HL-60/S4 treated with retinoic acid at 250 ng/mL for 4 days and 3 days (cell line): ENCODE measurements at regions not wholly inside any gene's neighbourhood (a gene's known extent, or its start where the extent isn't known, plus 50 kb on each side); places are given as distances from the start of the nearest gene placed in this dataset.

ENCODE experiments used
- in situ Hi-C: fragments of 300-500 bp; cut with MboI; formaldehyde crosslinking; loops from 2 replicates; pipeline ENCODE4 v1.7.0; 2022; ENCODE audit warnings: low sequenced_read_pairs

DNA sequence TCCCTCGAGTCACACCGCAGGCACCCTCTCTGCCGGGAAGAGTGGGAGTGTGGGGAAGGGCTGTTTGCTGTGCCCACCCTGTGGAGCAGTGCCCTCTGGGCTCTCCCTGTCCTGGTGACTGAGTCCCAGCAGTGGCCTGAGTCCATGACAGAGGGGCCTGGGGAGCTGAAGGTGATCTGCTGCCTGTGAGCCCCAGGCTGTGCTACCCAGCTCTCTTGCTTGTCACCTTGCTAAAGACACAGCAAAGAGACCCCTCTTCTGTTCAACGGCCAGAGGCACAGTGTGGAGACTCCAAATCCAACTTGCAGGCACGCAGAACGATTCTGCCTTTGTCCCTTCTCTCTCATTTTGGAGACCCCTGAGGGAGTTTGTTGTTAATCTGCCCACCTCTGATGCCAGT, 232.6 kb downstream of the OPA1 start:
- in situ Hi-C loops = no loop called here

DNA sequence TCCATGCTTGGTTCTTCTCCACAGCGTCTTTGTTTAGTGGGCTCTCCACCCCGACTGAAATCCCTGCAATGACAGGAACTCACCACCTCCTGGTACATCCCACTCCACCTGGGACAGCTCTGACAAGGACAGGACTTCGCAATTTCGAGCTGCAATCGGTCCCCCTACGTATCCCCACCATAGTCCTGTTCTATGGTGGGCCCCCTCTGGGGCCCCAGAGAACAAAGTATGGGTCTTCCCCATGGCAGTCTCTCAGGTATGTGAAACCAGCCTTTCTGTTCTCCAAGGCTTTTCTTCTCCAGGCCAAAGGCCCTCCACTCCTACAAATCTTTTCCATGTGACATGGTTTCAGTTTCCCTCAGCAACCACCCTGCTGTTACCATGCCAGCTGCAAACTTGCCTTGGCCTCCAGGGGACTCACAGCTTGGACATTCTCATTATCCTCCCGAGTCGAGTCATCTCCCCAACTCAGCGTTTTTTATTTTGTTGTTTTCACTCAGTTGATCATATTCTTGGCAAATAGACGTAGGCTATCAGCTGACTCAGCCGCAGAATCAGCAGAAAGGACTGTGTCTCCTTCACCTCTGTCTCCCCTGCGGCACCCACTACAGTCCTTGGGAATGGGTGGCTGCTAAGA, 233.3 kb downstream of the OPA1 start:
- in situ Hi-C loops = no loop called here

DNA sequence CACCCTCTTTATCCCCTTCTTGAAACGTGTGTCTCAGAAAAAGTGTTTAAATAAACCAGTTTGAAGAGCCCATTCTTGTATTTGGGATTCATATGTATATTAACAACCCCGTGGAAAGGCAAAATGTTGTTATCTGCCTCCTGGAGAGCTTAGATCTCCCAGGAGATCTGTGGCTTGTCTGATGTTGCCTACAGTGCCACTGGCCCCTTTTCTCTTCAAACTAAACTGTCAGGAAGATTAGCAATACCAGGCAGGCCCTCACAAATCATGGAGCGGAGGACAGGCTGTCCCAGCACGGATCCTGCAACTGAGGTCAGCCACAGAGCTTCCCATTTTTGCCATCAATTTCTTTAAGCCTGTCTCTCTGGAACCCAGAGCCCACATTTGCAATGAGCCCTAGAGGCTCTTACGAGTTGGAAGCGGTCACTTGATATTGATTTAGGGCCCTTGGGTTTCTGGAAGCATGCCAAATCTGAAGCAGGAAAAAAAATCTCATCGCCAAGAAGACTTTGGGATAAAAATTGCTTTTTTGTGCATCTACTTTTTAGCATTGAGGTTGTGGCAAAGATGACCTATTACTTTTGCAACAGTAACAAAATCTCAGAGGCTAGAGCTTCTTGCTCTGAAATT, 234.1 kb downstream of the OPA1 start:
- in situ Hi-C loops = no loop called here

DNA sequence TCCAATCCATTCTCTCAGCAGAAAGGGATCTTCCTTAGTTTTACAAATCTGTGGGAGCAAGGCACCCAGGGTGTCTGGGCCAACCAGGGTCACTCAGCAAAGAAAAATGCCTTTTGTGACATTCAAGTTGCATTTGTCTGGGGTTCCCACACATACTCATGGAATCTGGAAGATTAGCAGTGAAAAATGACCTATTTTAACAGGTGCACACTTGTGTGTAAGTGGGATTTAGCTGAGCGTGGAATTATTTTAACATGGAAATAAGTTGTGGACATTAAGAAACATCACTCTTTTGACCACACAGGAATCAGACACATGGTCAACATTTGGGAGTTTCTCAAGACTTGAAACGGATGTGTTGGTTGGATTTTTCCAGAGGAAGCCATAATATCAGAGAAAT, 234.9 kb downstream of the OPA1 start:
- in situ Hi-C loops = no loop called here

DNA sequence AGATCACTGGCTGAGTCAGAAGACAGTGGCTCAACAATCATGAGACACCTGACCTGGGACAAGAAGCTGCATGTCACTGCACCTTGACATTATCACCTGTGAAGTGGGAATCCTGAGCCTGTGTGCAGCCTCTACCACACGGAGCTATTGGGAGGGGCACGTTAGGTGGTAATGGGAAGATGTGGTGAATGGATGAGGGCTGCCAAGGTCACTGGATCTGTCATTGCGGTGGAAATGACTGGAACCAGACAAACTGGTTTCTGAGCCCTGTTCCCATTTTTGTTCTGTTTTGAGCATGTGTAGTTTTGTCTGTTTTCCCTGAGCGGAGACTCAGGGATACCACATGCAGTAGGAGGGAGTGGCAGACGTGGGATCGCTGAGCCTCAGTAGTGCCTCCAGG, 235.5 kb downstream of the OPA1 start:
- in situ Hi-C loops = no loop called here

DNA sequence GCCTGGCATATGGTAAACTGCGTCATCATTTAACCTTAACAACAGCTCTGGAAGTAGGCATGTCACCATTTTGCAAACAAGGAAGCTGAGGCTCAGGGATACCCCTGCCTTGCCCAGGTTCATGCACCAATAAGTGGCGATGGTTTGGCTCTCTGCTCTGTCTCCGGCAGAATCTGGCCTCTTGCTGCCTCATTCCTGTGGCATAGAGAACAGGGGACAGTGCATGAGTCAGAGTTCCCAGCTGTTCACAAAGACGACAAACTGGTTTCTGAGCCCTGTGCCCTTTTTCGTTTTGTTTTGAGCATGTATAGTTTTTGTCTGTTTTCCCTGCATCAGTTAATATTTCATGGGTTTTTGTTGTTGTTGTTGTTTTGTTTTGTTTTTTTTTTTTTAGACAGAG, 236.8 kb downstream of the OPA1 start:
- in situ Hi-C loops = no loop called here

- in situ Hi-C loops = no loop called here
Measured at GRCh38 chr3:193830791-193831191, 237.8 kb downstream of the OPA1 start.

- in situ Hi-C loops = no loop called here
Measured at GRCh38 chr3:193831495-193832455, 238.8 kb downstream of the OPA1 start.

GRCh38 chr3:193832833-193833413, 239.9 kb downstream of the OPA1 start:
- in situ Hi-C loops = no loop called here

- in situ Hi-C loops = no loop called here
Measured at GRCh38 chr3:193833592-193833991, 240.6 kb downstream of the OPA1 start.

DNA sequence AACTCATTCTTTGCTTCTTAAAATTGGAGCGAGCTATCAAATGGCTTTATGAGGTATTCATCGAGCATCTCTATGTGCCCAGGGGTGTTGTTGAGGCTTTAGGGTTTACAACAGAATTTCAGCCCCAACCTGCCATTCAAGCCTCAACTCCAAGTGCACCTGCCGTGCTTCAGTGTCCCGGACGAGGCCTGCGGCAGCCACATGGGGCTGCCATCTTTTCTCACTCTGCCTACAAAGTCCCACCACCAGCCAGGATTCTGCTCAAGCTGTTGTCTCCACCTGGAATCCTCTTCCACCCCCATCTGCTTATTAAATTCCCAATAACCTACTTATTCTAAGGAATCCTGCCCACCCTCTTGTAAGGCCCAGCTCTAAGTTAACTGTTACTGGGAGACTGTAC, 242.4 kb downstream of the OPA1 start:
- in situ Hi-C loops = no loop called here

DNA sequence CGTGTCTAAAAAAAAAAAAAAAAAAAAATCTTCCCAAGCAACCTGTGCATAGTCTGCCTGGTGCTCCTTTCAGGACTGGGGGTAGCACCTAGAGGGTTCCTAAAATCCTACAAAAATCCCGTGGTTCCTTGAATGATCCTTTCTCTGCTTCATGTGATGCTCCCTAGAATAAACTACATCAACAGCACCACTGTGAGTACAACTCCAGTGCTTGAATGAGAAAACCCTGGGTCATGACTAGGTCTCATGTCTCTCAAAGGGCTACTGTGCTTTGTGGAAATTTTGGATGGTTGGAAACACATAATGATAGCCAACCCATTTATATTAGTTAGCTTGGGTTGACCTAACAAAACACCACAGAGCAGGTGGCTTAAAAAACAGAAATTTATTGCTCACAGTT, 243.5 kb downstream of the OPA1 start:
- in situ Hi-C loops = no loop called here

- in situ Hi-C loops = no loop called here
Measured at GRCh38 chr3:193836918-193837317, 243.9 kb downstream of the OPA1 start.

GRCh38 chr3:193837347-193837827, 244.4 kb downstream of the OPA1 start:
- in situ Hi-C loops = no loop called here

DNA sequence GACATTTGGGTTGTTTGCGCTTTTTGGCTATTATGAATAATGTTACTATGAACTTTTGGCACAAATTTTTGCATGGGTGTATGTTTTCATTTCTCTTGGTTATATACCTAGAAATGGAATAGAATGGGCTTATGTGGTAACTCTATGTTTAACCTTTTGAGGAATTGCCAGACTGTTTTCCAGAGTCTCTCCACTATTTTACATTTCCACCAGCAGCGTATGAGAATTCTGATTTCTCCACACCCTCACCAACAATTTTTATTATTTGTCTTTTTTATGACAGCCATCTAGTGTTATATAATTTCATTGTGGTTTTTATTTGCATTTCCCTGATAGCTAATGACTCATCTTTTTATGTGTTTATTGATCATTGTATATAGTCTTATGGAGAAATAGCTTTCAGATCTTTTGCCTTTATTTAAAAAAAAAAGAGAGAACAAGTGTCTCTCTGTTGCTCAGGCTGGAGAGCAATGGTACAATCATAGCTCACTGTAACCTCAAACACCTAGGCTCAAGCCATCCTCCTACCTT, 247.2 kb downstream of the OPA1 start:
- in situ Hi-C loops = no loop called here

GRCh38 chr3:193841581-193841980, 248.6 kb downstream of the OPA1 start:
- in situ Hi-C loops = no loop called here

- in situ Hi-C loops = no loop called here
Measured at GRCh38 chr3:193842029-193842798, 249.2 kb downstream of the OPA1 start.

- in situ Hi-C loops = no loop called here
Measured at GRCh38 chr3:193842832-193843473, 249.9 kb downstream of the OPA1 start.

DNA sequence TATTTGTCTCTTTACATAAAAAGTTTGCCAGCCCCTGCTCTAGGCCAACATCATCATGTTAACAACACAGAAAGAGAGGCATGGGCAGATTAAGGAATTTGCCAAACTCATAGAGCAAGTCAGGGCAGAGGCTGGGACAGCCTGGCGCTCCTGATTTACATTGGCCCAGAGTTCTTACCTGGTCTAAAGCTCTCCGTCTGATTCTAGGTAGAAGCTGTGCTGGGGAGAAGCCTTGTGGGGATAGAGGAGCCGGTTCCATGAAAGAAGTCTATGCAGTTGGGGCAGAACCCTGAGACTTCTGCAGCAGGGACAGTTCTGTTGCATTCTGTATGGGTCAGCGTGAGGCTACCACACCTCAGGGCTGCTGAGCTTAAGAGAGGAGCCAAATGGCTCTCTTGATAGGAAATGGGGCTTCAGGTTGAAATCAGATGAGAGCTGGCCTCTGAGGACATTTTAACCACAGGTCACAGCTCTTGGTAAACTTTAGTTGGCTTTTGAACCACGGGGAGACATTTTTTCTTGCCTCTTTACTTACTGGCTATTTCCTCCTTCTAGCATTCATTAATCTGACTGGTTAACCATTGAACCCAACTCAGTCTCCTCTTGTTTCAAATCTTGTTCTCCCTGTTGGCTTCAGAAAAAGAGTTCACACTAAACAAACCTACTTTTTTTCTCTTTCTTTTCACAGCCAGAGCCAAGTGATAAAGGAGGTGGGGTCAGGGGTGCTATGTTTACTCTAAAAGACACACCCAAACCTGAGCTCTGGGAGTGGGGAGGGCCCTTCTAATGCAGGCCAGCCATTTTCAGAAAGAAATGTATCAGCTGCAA, 250.7 kb downstream of the OPA1 start:
- in situ Hi-C loops = no loop called here
